Gastroesophageal sphincter (tissue), 4 donors: ENCODE measurements at regions not wholly inside any gene's neighbourhood (a gene's known extent, or its start where the extent isn't known, plus 50 kb on each side); places are given as distances from the start of the nearest gene placed in this dataset.

Experiments
- ATAC-seq: fragments of 150-250 bp; one replicate; pipeline ENCODE4 v1.9.1; 2016; ENCODE audit warnings: mild to moderate bottlenecking, moderate library complexity
- H3K27ac ChIP-seq, 4 donors: fragments of 200-600 bp; sonication (generic) in 3 of 4; 1 replicate in 3 of 4; 2 replicates in 1 of 4; pipeline ENCODE4 v1.5.1; 2016 to 2019
- H3K27me3 ChIP-seq: fragments of 200-600 bp; sonication (generic); one replicate; pipeline ENCODE4 v1.5.1; 2019
- H3K36me3 ChIP-seq, 2 donors: fragments of 200-600 bp; sonication (generic); one replicate each; pipeline ENCODE4 v1.5.1; 2019; ENCODE audit warnings: control low read depth in 1 of 2
- H3K4me1 ChIP-seq, 3 donors: fragments of 200-600 bp; sonication (generic); 1 replicate in 2 of 3; 2 replicates in 1 of 3; pipeline ENCODE4 v1.5.1; 2016 to 2019; ENCODE audit warnings: control low read depth in 2 of 3
- H3K4me3 ChIP-seq, 2 donors: fragments of 200-600 bp; sonication (generic); one replicate each; pipeline ENCODE4 v1.5.1; 2019; ENCODE audit warnings: mild to moderate bottlenecking in 1 of 2, moderate library complexity in 1 of 2
- H3K9me3 ChIP-seq, 3 donors: fragments of 200-600 bp; sonication (generic); one replicate each; pipeline ENCODE4 v1.5.1; 2017 to 2019; ENCODE audit warnings: control low read depth in 2 of 3
- EP300 ChIP-seq: sonication (generic); formaldehyde crosslinking; IDR thresholded peaks from one replicate; pipeline ENCODE4 v1.6.1; 2017; ENCODE audit warnings: antibody characterized with exemption, mild to moderate bottlenecking
- POLR2A ChIP-seq, 2 donors: fragments of 450-650 bp; IDR thresholded peaks; one replicate each; pipeline ENCODE4 v1.6.1; 2017; ENCODE audit warnings: antibody characterized with exemption in 2 of 2, mild to moderate bottlenecking in 2 of 2, moderate library complexity in 1 of 2
- POLR2AphosphoS5 ChIP-seq: sonication (generic); formaldehyde crosslinking; IDR thresholded peaks from one replicate; pipeline ENCODE4 v1.6.1; 2017; ENCODE audit warnings: antibody characterized with exemption
- WGBS, 2 donors: methylation state at CpG; one replicate each; pipeline ENCODE4 v1.1.5; 2018; ENCODE audit warnings: low coverage in 1 of 2; 5-methylcytosine and 5-hydroxymethylcytosine counted together
- TF ChIP-seq, protein P1 (sequence below), 4 experiments: fragments of 200-600 bp in 2 of 4; fragments of 450-650 bp in 2 of 4; sonication (generic) in 1 of 4; IDR thresholded peaks; one replicate each; pipeline ENCODE4 v1.5.1; 2017 to 2019; ENCODE audit warnings: antibody characterized with exemption in 4 of 4, mild to moderate bottlenecking in 2 of 4, moderate library complexity in 2 of 4

DNA sequence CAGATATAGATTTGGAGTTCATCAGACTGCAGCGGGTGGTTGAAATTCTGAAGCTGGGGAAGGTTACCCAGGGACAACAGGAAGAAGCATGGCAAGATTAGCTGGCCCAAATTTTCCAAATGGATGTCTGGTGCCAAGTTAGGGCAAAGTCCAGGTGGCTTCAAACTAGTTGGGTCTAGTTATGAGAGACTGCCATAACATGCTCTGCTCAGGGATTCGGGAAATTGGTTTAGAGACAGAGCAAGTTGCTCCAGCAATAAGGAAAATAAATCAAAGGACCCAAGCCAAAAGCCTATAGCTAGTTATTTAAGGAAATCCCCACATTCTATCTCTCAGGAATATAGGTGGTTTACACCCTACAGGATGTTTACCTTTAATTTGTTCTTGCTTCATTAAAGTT lies 125.7 kb upstream of the BTG1 start:
- Histone ChIP-seq H3K27ac (no peak overlapping the region), H3K9me3 (no peaks in the 10 kb centered on the region), H3K4me3 (no peak overlapping the region), H3K27me3 (no peaks in the 10 kb centered on the region), H3K36me3 (no peaks in the 10 kb centered on the region), H3K4me1 (no peaks in the 10 kb centered on the region)
- ATAC-seq, result no peak
- TF ChIP-seq EP300, result no peak
- no peak for TF ChIP-seq POLR2A (IDR thresholded peaks at IDR 0.05)
- no peak for TF ChIP-seq POLR2AphosphoS5
- TF ChIP-seq, protein P1, sequence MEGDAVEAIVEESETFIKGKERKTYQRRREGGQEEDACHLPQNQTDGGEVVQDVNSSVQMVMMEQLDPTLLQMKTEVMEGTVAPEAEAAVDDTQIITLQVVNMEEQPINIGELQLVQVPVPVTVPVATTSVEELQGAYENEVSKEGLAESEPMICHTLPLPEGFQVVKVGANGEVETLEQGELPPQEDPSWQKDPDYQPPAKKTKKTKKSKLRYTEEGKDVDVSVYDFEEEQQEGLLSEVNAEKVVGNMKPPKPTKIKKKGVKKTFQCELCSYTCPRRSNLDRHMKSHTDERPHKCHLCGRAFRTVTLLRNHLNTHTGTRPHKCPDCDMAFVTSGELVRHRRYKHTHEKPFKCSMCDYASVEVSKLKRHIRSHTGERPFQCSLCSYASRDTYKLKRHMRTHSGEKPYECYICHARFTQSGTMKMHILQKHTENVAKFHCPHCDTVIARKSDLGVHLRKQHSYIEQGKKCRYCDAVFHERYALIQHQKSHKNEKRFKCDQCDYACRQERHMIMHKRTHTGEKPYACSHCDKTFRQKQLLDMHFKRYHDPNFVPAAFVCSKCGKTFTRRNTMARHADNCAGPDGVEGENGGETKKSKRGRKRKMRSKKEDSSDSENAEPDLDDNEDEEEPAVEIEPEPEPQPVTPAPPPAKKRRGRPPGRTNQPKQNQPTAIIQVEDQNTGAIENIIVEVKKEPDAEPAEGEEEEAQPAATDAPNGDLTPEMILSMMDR (IDR thresholded peaks at IDR 0.05), result no peak
- whole genome bisulfite sequencing, 2 donors, result 88 to 93% methylated on average over 2 of the region's 2 CpGs

DNA sequence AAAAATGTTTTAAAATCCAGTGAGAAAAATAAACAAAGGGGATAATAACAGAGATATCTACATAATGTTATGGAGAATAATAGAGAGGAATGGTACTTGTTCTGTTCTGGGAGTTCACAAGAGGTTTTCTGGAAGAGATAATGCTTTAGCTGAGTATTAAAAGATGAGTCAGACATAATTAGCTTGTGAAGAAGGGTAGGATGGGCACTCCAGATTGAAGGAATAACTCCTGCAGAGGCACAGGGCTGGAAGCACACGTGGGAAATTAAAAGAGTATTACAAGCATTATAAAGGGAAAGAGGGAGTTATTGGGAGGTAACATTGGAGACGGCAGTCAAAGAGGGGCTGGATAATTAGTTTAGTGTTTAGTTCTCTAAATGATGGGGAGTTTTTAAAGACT lies 124.9 kb upstream of the BTG1 start:
- H3K4me1 ChIP-seq, result no peaks in the 10 kb centered on the region
- no peak overlapping the region for H3K27ac ChIP-seq
- H3K4me3 ChIP-seq, result no peak overlapping the region
- no peaks in the 10 kb centered on the region for H3K36me3 ChIP-seq
- H3K27me3 ChIP-seq, result no peaks in the 10 kb centered on the region
- H3K9me3 ChIP-seq, result no peaks in the 10 kb centered on the region
- no peak for TF ChIP-seq EP300
- TF ChIP-seq, protein P1 (IDR thresholded peaks at IDR 0.05), result no peak
- no peak for TF ChIP-seq POLR2A (IDR thresholded peaks at IDR 0.05)
- no peak for TF ChIP-seq POLR2AphosphoS5
- WGBS, 2 donors, result 83 to 90% methylated on average over 2 of the region's 2 CpGs
- ATAC-seq, result no peak

DNA sequence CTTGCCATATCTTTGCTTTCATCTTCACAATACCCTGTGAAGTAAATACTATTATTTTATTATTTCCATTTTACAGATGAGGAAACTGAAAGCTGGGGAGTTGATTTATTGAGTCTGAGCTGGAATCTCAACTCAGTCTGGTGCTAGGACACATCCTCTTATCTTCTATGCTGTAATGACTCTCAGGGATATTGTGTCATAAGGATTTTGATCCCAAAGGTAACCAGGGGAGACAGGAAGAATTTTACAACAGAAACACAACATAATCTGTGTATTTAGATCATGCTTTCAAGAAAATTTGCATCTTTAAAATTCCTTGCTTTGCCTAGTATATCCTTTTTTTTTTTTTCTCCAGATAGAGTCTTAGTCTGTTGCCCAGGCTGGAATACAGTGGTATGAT lies 123.3 kb upstream of the BTG1 start:
- no peaks in the 10 kb centered on the region for H3K9me3 ChIP-seq
- no peak for ATAC-seq
- H3K27ac ChIP-seq, result no peak overlapping the region
- no peaks in the 10 kb centered on the region for H3K4me1 ChIP-seq
- no peak overlapping the region for H3K4me3 ChIP-seq
- H3K36me3 ChIP-seq, result no peaks in the 10 kb centered on the region
- TF ChIP-seq POLR2A (IDR thresholded peaks at IDR 0.05) (no peak), POLR2AphosphoS5 (no peak)
- no peaks in the 10 kb centered on the region for H3K27me3 ChIP-seq

DNA sequence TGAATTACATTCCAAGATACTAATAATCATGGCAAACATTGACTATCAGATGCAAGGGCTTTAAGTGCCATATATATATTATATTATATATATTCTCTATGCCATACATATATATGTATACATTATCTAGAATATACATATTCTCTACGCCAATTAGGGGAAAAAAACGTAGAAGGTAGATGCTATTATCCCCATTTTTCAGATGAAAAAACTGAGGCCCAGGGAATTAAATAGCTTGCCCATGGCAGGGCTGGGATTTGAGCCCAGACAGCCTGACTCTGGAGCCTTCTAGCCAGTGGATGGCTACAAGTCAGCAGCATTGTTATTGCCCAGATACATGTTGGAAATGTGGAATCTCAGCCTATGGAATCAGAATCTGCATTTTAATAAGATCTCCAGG lies 116.0 kb upstream of the BTG1 start:
- ATAC-seq, result no peak
- no peaks in the 10 kb centered on the region for H3K9me3 ChIP-seq
- no peaks in the 10 kb centered on the region for H3K27me3 ChIP-seq
- no peak overlapping the region for H3K27ac ChIP-seq
- TF ChIP-seq POLR2A (IDR thresholded peaks at IDR 0.05), result no peak
- TF ChIP-seq, protein P1 (IDR thresholded peaks at IDR 0.05), result no peak
- TF ChIP-seq EP300, result no peak
- no peak for TF ChIP-seq POLR2AphosphoS5
- 92% methylated on average over 2 of the region's 2 CpGs for WGBS, 2 donors
- no peak overlapping the region for H3K4me3 ChIP-seq
- no peaks in the 10 kb centered on the region for H3K36me3 ChIP-seq
- H3K4me1 ChIP-seq, result no peaks in the 10 kb centered on the region

DNA sequence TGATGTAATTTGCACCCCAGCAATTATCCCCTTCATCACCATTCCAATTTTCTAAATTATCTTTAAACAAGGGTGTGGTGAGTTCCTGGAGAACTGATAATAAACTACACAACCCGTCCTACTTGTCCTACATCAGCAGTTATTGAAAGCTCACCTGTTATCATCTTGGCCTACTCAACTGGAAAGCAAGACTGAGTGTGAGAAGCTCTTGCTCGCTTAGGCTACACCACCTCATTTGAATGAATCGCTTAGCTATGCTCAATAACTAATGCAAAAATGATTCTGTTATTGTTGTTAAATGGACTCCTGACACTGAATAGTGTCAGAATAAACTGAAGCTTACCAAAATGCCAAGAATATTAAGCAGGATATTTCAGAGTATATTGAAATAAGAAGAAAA lies 115.4 kb upstream of the BTG1 start:
- TF ChIP-seq EP300 (no peak), POLR2A (IDR thresholded peaks at IDR 0.05) (no peak), POLR2AphosphoS5 (no peak)
- TF ChIP-seq, protein P1 (IDR thresholded peaks at IDR 0.05), result no peak
- Histone ChIP-seq H3K27me3 (no peaks in the 10 kb centered on the region), H3K36me3 (no peaks in the 10 kb centered on the region), H3K9me3 (no peaks in the 10 kb centered on the region), H3K4me1 (no peaks in the 10 kb centered on the region), H3K27ac (no peak overlapping the region), H3K4me3 (no peak overlapping the region)
- ATAC-seq, result no peak
- WGBS, 2 donors, result 94 to 100% methylated on average over 3 of the region's 3 CpGs

DNA sequence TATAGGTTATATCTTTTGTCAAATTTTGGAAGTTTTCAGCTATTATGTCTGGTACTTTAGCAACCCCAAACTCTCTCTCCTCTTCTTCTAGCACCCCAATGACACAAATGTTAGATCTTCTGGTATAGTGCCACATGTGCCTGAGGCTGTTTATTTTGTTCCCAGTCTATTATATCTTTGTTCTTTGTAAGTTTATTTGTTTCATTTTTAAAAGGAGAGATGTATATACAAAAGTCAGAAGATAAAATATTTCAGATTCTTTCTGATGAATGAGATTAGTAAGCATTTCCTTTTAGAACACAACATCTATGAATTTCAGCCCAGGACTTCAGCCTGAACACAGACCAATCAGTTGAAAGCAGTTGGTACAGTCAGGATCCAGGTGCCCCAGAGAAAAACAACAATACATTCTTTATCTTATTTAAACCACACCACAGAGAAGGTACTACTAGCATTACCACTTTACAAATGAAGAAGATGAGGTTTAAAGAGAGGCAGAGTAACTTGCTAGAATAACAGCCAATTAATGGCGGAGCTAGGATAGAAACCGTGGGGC lies 114.1 kb upstream of the BTG1 start:
- no peak for TF ChIP-seq POLR2AphosphoS5
- no peak for TF ChIP-seq EP300
- TF ChIP-seq, protein P1 (IDR thresholded peaks at IDR 0.05), result no peak
- no peak for TF ChIP-seq POLR2A (IDR thresholded peaks at IDR 0.05)
- H3K4me1 ChIP-seq, result no peaks in the 10 kb centered on the region
- H3K27me3 ChIP-seq, result no peaks in the 10 kb centered on the region
- no peak for ATAC-seq
- no peak overlapping the region for H3K27ac ChIP-seq
- H3K4me3 ChIP-seq, result no peak overlapping the region
- H3K36me3 ChIP-seq, result no peaks in the 10 kb centered on the region
- 88 to 100% methylated on average over 2 of the region's 2 CpGs for WGBS, 2 donors
- H3K9me3 ChIP-seq, result no peaks in the 10 kb centered on the region
